K562 (cell line): ENCODE measurements at regions not wholly inside any gene's neighbourhood (a gene's known extent, or its start where the extent isn't known, plus 50 kb on each side); places are given as distances from the start of the nearest gene placed in this dataset.

Source experiments
- CTCF ChIP-seq, 3 experiments: IDR thresholded peaks in 2 of 3; conservative IDR thresholded peaks in 1 of 3; 2 replicates each; pipeline ENCODE4 v1.5.1; 2011 to 2012; ENCODE audit warnings: low read length in 3 of 3, mild to moderate bottlenecking in 3 of 3, control low read depth in 2 of 3, improper control_type of control experiment in 1 of 3, inconsistent platforms in 1 of 3, low read depth in 1 of 3, mixed read lengths in 1 of 3, moderate library complexity in 1 of 3; ENCODE audit not compliant: insufficient read depth in 2 of 3
- RBM39 ChIP-seq: fragments of 200-400 bp; formaldehyde crosslinking; optimal IDR thresholded peaks from 2 replicates; pipeline ENCODE3; 2018; ENCODE audit warnings: low read depth, low read length
- ZNF121 ChIP-seq: sonication (generic); formaldehyde crosslinking; conservative IDR thresholded peaks from 2 replicates; pipeline ENCODE4 v1.8.0; 2022; ENCODE audit warnings: missing genetic modification reagents
- TF ChIP-seq, protein P1 (sequence below): fragments of 200-800 bp; sonication (Bioruptor generic); IDR thresholded peaks from 2 replicates; pipeline ENCODE4 v1.6.1; 2016; ENCODE audit warnings: missing genetic modification characterization, missing compliant biosample characterization
- TF ChIP-seq, protein P2 (sequence below): fragments of 450-650 bp; formaldehyde crosslinking; IDR thresholded peaks from 2 replicates; pipeline ENCODE4 v1.4.0; 2020; ENCODE audit warnings: mild to moderate bottlenecking, moderate library complexity

GRCh38 chr3:35528728-35529127, 110.6 kb upstream of the ARPP21 start (continued):
- TF ChIP-seq, protein P1, sequence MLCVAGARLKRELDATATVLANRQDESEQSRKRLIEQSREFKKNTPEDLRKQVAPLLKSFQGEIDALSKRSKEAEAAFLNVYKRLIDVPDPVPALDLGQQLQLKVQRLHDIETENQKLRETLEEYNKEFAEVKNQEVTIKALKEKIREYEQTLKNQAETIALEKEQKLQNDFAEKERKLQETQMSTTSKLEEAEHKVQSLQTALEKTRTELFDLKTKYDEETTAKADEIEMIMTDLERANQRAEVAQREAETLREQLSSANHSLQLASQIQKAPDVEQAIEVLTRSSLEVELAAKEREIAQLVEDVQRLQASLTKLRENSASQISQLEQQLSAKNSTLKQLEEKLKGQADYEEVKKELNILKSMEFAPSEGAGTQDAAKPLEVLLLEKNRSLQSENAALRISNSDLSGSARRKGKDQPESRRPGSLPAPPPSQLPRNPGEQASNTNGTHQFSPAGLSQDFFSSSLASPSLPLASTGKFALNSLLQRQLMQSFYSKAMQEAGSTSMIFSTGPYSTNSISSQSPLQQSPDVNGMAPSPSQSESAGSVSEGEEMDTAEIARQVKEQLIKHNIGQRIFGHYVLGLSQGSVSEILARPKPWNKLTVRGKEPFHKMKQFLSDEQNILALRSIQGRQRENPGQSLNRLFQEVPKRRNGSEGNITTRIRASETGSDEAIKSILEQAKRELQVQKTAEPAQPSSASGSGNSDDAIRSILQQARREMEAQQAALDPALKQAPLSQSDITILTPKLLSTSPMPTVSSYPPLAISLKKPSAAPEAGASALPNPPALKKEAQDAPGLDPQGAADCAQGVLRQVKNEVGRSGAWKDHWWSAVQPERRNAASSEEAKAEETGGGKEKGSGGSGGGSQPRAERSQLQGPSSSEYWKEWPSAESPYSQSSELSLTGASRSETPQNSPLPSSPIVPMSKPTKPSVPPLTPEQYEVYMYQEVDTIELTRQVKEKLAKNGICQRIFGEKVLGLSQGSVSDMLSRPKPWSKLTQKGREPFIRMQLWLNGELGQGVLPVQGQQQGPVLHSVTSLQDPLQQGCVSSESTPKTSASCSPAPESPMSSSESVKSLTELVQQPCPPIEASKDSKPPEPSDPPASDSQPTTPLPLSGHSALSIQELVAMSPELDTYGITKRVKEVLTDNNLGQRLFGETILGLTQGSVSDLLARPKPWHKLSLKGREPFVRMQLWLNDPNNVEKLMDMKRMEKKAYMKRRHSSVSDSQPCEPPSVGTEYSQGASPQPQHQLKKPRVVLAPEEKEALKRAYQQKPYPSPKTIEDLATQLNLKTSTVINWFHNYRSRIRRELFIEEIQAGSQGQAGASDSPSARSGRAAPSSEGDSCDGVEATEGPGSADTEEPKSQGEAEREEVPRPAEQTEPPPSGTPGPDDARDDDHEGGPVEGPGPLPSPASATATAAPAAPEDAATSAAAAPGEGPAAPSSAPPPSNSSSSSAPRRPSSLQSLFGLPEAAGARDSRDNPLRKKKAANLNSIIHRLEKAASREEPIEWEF (CRISPR knock-in tag), result no peak
- no peak for TF ChIP-seq ZNF121 (CRISPR knock-in tag)
- no peak for TF ChIP-seq CTCF (IDR thresholded peaks at IDR 0.05 in 2 of 3, conservative IDR thresholded peaks at IDR 0.05 in 1 of 3; ENCODE audit: insufficient read depth in 2 of 3, low read depth in 1 of 3, low read length in 3 of 3)
- TF ChIP-seq RBM39, result no peak
- TF ChIP-seq, protein P2, sequence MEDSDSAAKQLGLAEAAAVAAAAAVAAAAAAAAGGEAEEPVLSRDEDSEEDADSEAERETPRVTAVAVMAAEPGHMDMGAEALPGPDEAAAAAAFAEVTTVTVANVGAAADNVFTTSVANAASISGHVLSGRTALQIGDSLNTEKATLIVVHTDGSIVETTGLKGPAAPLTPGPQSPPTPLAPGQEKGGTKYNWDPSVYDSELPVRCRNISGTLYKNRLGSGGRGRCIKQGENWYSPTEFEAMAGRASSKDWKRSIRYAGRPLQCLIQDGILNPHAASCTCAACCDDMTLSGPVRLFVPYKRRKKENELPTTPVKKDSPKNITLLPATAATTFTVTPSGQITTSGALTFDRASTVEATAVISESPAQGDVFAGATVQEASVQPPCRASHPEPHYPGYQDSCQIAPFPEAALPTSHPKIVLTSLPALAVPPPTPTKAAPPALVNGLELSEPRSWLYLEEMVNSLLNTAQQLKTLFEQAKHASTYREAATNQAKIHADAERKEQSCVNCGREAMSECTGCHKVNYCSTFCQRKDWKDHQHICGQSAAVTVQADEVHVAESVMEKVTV (CRISPR knock-in tag), result no peak
